ENCODE measurements at regions not wholly inside any gene's neighbourhood (a gene's known extent, or its start where the extent isn't known, plus 50 kb on each side); places are given as distances from the start of the nearest gene placed in this dataset.

- Histone ChIP-seq H3K27me3 (ENCODE audit: insufficient read depth, low read length, poor library complexity, severe bottlenecking) (no peaks in the 10 kb centered on the region), H3K9ac (ENCODE audit: low read depth, low read length, poor library complexity, severe bottlenecking) (no peak overlapping the region), H3K4me1 (ENCODE audit: insufficient read depth, low read length, poor library complexity, severe bottlenecking) (peaks cover 14% of the 10 kb centered on the region), H3K36me3 (ENCODE audit: insufficient read depth, low read length) (no peaks in the 10 kb centered on the region), H3K9me3 (ENCODE audit: insufficient read depth, low read depth, low read length) (no peaks in the 10 kb centered on the region), H3F3A (ENCODE audit: low read depth) (no peaks in the 10 kb centered on the region), H3K4me2 (ENCODE audit: low read depth, low read length, poor library complexity, severe bottlenecking) (peak overlapping the region; percentile 31), H4K20me1 (ENCODE audit: insufficient read depth, low read length, poor library complexity, severe bottlenecking) (no peaks in the 10 kb centered on the region), H3K9me2 (replicated peaks; ENCODE audit: low read depth, low read length) (no peaks in the 10 kb centered on the region), H2AFZ (ENCODE audit: low read length) (no peak overlapping the region), H3K4me3 (ENCODE audit: low read length, poor library complexity, severe bottlenecking) (no peak overlapping the region), H3K79me2 (ENCODE audit: insufficient read depth, low read length) (no peaks in the 10 kb centered on the region)
- TF ChIP-seq CTCF (conservative IDR thresholded peaks at IDR 0.05; ENCODE audit: low read length) (no peak), EZH2phosphoT487 (IDR thresholded peaks at IDR 0.05; ENCODE audit: borderline replicate concordance) (no peak)
Measured at GRCh38 chr5:116371935-116372334, 202.7 kb downstream of the SEMA6A start.

- Histone ChIP-seq H3F3A (ENCODE audit: low read depth) (no peaks in the 10 kb centered on the region), H3K79me2 (ENCODE audit: insufficient read depth, low read length) (no peaks in the 10 kb centered on the region), H3K4me1 (ENCODE audit: insufficient read depth, low read length, poor library complexity, severe bottlenecking) (peaks cover 14% of the 10 kb centered on the region), H3K4me3 (ENCODE audit: low read length, poor library complexity, severe bottlenecking) (no peak overlapping the region), H3K9me3 (ENCODE audit: insufficient read depth, low read depth, low read length) (no peaks in the 10 kb centered on the region), H2AFZ (ENCODE audit: low read length) (no peak overlapping the region), H3K36me3 (ENCODE audit: insufficient read depth, low read length) (no peaks in the 10 kb centered on the region), H3K27me3 (ENCODE audit: insufficient read depth, low read length, poor library complexity, severe bottlenecking) (no peaks in the 10 kb centered on the region), H4K20me1 (ENCODE audit: insufficient read depth, low read length, poor library complexity, severe bottlenecking) (no peaks in the 10 kb centered on the region), H3K4me2 (ENCODE audit: low read depth, low read length, poor library complexity, severe bottlenecking) (peak overlapping the region; percentile 31), H3K9me2 (replicated peaks; ENCODE audit: low read depth, low read length) (no peaks in the 10 kb centered on the region), H3K9ac (ENCODE audit: low read depth, low read length, poor library complexity, severe bottlenecking) (no peak overlapping the region)
- TF ChIP-seq CTCF (conservative IDR thresholded peaks at IDR 0.05; ENCODE audit: low read length) (no peak), EZH2phosphoT487 (IDR thresholded peaks at IDR 0.05; ENCODE audit: borderline replicate concordance) (no peak)
Measured at GRCh38 chr5:116371431-116371830, 203.2 kb downstream of the SEMA6A start.

DNA sequence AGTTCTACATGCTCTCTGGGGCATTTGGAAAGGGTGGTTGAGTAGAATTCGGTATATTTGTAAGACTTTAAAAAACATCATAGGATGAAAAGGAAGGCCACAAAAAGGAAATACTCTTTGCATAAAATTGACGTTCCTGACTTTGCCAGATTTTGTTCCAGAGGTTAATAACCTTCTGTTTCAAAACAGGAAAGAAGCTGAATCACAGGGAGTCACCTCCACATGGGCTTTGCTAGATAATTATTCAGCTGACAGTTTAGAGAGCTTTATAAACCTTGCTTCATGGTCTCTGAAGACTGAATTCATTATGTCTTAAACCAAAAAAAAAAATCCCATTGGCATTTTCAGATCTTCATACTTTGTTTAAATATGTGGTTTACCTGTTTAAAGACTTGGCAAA is 203.7 kb downstream of the SEMA6A start:
- H2AFZ ChIP-seq (ENCODE audit: low read length) = no peak overlapping the region
- H3K9ac ChIP-seq (ENCODE audit: low read depth, low read length, poor library complexity, severe bottlenecking) = no peak overlapping the region
- H3K36me3 ChIP-seq (ENCODE audit: insufficient read depth, low read length) = no peaks in the 10 kb centered on the region
- no peaks in the 10 kb centered on the region for H3K9me3 ChIP-seq (ENCODE audit: insufficient read depth, low read depth, low read length)
- H3K4me1 ChIP-seq (ENCODE audit: insufficient read depth, low read length, poor library complexity, severe bottlenecking) = peaks cover 14% of the 10 kb centered on the region
- TF ChIP-seq CTCF (conservative IDR thresholded peaks at IDR 0.05; ENCODE audit: low read length) = no peak
- TF ChIP-seq EZH2phosphoT487 (IDR thresholded peaks at IDR 0.05; ENCODE audit: borderline replicate concordance) = no peak
- H3K4me2 ChIP-seq (ENCODE audit: low read depth, low read length, poor library complexity, severe bottlenecking) = peak overlapping the region; percentile 31
- H3K9me2 ChIP-seq (replicated peaks; ENCODE audit: low read depth, low read length) = no peaks in the 10 kb centered on the region
- H3F3A ChIP-seq (ENCODE audit: low read depth) = no peaks in the 10 kb centered on the region
- H3K27me3 ChIP-seq (ENCODE audit: insufficient read depth, low read length, poor library complexity, severe bottlenecking) = no peaks in the 10 kb centered on the region
- no peak overlapping the region for H3K4me3 ChIP-seq (ENCODE audit: low read length, poor library complexity, severe bottlenecking)
- no peaks in the 10 kb centered on the region for H3K79me2 ChIP-seq (ENCODE audit: insufficient read depth, low read length)
- no peaks in the 10 kb centered on the region for H4K20me1 ChIP-seq (ENCODE audit: insufficient read depth, low read length, poor library complexity, severe bottlenecking)

Data from Loucy (cell line).